ENCODE measurements at regions not wholly inside any gene's neighbourhood (a gene's known extent, or its start where the extent isn't known, plus 50 kb on each side); places are given as distances from the start of the nearest gene placed in this dataset.
"Not testable (repeated sequence)": the region's sequence is repeated elsewhere in the genome, so short reads cannot be mapped to it uniquely, and the experiment has no call there.

GRCh38 chr15:23857028-23857641, 170.0 kb upstream of the NDN start:
- no peak for DNase-seq (ENCODE audit: low spot score)
- TF ChIP-seq, protein P1, sequence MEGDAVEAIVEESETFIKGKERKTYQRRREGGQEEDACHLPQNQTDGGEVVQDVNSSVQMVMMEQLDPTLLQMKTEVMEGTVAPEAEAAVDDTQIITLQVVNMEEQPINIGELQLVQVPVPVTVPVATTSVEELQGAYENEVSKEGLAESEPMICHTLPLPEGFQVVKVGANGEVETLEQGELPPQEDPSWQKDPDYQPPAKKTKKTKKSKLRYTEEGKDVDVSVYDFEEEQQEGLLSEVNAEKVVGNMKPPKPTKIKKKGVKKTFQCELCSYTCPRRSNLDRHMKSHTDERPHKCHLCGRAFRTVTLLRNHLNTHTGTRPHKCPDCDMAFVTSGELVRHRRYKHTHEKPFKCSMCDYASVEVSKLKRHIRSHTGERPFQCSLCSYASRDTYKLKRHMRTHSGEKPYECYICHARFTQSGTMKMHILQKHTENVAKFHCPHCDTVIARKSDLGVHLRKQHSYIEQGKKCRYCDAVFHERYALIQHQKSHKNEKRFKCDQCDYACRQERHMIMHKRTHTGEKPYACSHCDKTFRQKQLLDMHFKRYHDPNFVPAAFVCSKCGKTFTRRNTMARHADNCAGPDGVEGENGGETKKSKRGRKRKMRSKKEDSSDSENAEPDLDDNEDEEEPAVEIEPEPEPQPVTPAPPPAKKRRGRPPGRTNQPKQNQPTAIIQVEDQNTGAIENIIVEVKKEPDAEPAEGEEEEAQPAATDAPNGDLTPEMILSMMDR (IDR thresholded peaks at IDR 0.05; ENCODE audit: extremely low read depth, missing control alignments) = no peak

DNA sequence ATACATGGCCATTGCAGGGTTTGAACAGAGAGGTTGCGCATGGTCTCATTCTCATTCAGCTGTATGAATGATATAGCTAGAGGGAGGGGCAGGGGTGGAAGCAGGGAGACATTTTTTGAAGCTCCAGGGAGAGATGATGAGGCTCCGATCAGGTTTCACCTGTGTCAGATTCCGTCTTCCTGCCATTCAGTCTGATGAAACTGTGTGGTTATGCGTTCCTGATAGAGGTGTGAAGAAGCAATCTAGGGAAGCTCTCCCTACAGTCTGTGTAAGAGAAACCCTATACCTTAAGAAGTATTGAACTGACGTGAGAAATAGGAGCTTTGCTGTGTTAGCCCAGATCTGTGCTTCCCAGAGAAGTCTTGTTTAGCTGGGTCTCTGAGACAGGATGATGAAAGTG, 171.9 kb upstream of the NDN start:
- TF ChIP-seq, protein P1 (IDR thresholded peaks at IDR 0.05; ENCODE audit: extremely low read depth, missing control alignments) = no peak
- no peak for DNase-seq (ENCODE audit: low spot score)

GRCh38 chr15:23860290-23861245, 173.5 kb upstream of the NDN start:
- DNase-seq (ENCODE audit: low spot score) = no peak
- TF ChIP-seq, protein P1 (IDR thresholded peaks at IDR 0.05; ENCODE audit: extremely low read depth, missing control alignments) = no peak

- TF ChIP-seq, protein P1 (IDR thresholded peaks at IDR 0.05; ENCODE audit: extremely low read depth, missing control alignments) = no peak
- DNase-seq (ENCODE audit: low spot score) = no peak
These were observed 179.7 kb upstream of the NDN start for GRCh38 chr15:23866832-23867231.

- TF ChIP-seq, protein P1 (IDR thresholded peaks at IDR 0.05; ENCODE audit: extremely low read depth, missing control alignments) = no peak
- DNase-seq (ENCODE audit: low spot score) = no peak
These were observed 182.3 kb upstream of the NDN start for GRCh38 chr15:23869396-23869795.

DNA sequence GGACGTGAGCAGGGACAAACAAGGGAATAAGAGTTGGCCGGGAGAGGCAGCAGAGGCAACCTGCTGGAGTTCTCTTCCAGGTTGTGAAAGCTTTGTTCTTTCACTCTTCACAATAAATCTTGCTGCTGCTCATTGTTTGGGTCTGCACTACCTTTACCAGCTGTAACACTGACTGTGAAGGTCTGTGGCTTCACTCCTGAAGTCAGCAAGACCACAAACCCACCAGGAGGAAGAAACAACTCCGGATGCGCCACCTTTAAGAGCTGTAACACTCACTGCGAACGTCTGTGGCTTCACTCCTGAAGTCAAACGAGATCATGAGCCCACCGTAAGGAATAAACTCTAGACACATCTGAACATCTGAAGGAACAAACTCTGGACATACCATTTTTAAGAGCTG, 186.5 kb upstream of the NDN start:
- not testable (repeated sequence) for DNase-seq (ENCODE audit: low spot score)

- peak; percentile 17 for DNase-seq (ENCODE audit: low spot score)
- TF ChIP-seq, protein P1 (IDR thresholded peaks at IDR 0.05; ENCODE audit: extremely low read depth, missing control alignments) = no peak
These were observed 190.7 kb upstream of the NDN start for GRCh38 chr15:23877502-23878412.

All from GM20000 (cell line).